GM12878 (cell line): ENCODE measurements at regions not wholly inside any gene's neighbourhood (a gene's known extent, or its start where the extent isn't known, plus 50 kb on each side); places are given as distances from the start of the nearest gene placed in this dataset.

Source experiments
- ATAC-seq: fragments of 200-7000 bp; cut with Tn5 transposase; 3 replicates; pipeline ENCODE4 v1.9.1; 2020; ENCODE audit warnings: mild to moderate bottlenecking, moderate library complexity
- BruUV-seq: library from RNA; stranded (reverse); fragments of 400-500 nt; replicated peaks from 2 replicates; lab custom pipeline; 2021; lab: Mats Ljungman, UMichigan
- CTCF ChIA-PET: fragments of 300-600 bp; sonication (Branson Sonifier 250); formaldehyde crosslinking; extraction: SDS; loops from one replicate; lab custom pipeline; 2021; ENCODE audit warnings: inconsistent platforms; lab: Yijun Ruan, JAX
- POLR2A ChIA-PET: fragments of 350-600 bp; formaldehyde crosslinking; extraction: SDS; loops from one replicate; lab custom pipeline; 2021; ENCODE audit warnings: inconsistent platforms; lab: Charles Lee
- RAD21 ChIA-PET: fragments of 300-600 bp; sonication (Branson Sonifier 250); formaldehyde crosslinking; loops from one replicate; lab custom pipeline; 2023; ENCODE audit warnings: antibody characterized with exemption; ENCODE audit not compliant: unreplicated experiment; lab: Charles Lee
- SMC1A ChIA-PET: fragments of 300-600 bp; sonication (Branson Sonifier 250); formaldehyde crosslinking; loops from one replicate; lab custom pipeline; 2023; ENCODE audit not compliant: unreplicated experiment, uncharacterized antibody; lab: Charles Lee
- DNase-seq: peaks from one replicate; pipeline ENCODE4 v3.0.0-alpha.2; 2011; ENCODE audit warnings: low read depth, low spot score
- FAIRE-seq: peaks from 3 replicates; lab custom pipeline; 2011; peaks lifted over from hg19 to GRCh38; lab: Jason Lieb, UNC
- H2AFZ ChIP-seq: 2 replicates; pipeline ENCODE4 v1.6.0; 2011; ENCODE audit warnings: low read depth, low read length, control low read depth; ENCODE audit not compliant: control insufficient read depth
- H3K27ac ChIP-seq: 2 replicates; pipeline ENCODE4 v1.5.1; 2011; ENCODE audit warnings: control low read depth; ENCODE audit not compliant: control insufficient read depth, insufficient read depth
- H3K27me3 ChIP-seq, 2 experiments: replicated peaks in 1 of 2; 2 replicates each; pipeline versions ENCODE4 v1.6.0 to v1.6.1; 2011; ENCODE audit warnings: low read length in 1 of 2; ENCODE audit not compliant: control insufficient read depth in 2 of 2, insufficient read depth in 2 of 2
- H3K36me3 ChIP-seq, 2 experiments: 2 replicates each; pipeline ENCODE4 v1.5.1; 2011; ENCODE audit warnings: low read length in 1 of 2; ENCODE audit not compliant: control insufficient read depth in 2 of 2, insufficient read depth in 2 of 2
- H3K4me1 ChIP-seq: 2 replicates; pipeline ENCODE4 v1.6.1; 2011; ENCODE audit warnings: mild to moderate bottlenecking, low read length, moderate library complexity, mixed read lengths; ENCODE audit not compliant: control insufficient read depth, insufficient read depth
- H3K4me2 ChIP-seq: 2 replicates; pipeline ENCODE4 v1.6.0; 2011; ENCODE audit warnings: control low read depth; ENCODE audit not compliant: control insufficient read depth, insufficient read depth
- H3K4me3 ChIP-seq: fragments of 200-600 bp; sonication (generic); 2 replicates; pipeline ENCODE4 v1.5.1; 2016
- H3K79me2 ChIP-seq: 2 replicates; pipeline ENCODE4 v1.6.0; 2011; ENCODE audit warnings: low read length; ENCODE audit not compliant: control insufficient read depth, insufficient read depth
- H3K9ac ChIP-seq: 2 replicates; pipeline ENCODE4 v1.8.0; 2011; ENCODE audit warnings: low read length, control low read depth, mixed read lengths; ENCODE audit not compliant: control insufficient read depth, insufficient read depth
- H3K9me3 ChIP-seq: replicated peaks from 3 replicates; pipeline ENCODE4 v1.5.1; 2011; ENCODE audit warnings: mild to moderate bottlenecking, low read length; ENCODE audit not compliant: control insufficient read depth, insufficient read depth
- H4K20me1 ChIP-seq: 2 replicates; pipeline ENCODE4 v1.6.0; 2011; ENCODE audit not compliant: control insufficient read depth, insufficient read depth
- ASH2L ChIP-seq: fragments of 300-600, 200-600 bp; sonication (generic); IDR thresholded peaks from 2 replicates; pipeline ENCODE4 v1.6.1; 2017; ENCODE audit warnings: low read depth, mild to moderate bottlenecking, borderline replicate concordance
- EGR1 ChIP-seq, 2 experiments: IDR thresholded peaks; 1 replicate in 1 of 2; 2 replicates in 1 of 2; pipeline ENCODE4 v1.6.1; 2011 to 2012; ENCODE audit warnings: low read depth in 2 of 2, low read length in 2 of 2, borderline replicate concordance in 1 of 2, mild to moderate bottlenecking in 1 of 2, moderate library complexity in 1 of 2
- IKZF2 ChIP-seq, 2 experiments: fragments of 450-650 bp; IDR thresholded peaks; 2 replicates each; pipeline ENCODE4 v1.6.1; 2017; ENCODE audit warnings: mild to moderate bottlenecking in 2 of 2, moderate library complexity in 2 of 2
- MEF2B ChIP-seq: fragments of 450-650 bp; IDR thresholded peaks from 2 replicates; pipeline ENCODE4 v1.6.1; 2018; ENCODE audit warnings: mild to moderate bottlenecking, moderate library complexity; ENCODE audit not compliant: partially characterized antibody, poor library complexity, severe bottlenecking
- NRF1 ChIP-seq: conservative IDR thresholded peaks from 2 replicates; pipeline ENCODE4 v1.6.1; 2011; ENCODE audit warnings: mild to moderate bottlenecking, low read depth, low read length, improper control_type of control experiment
- PAX8 ChIP-seq: fragments of 450-650 bp; IDR thresholded peaks from 2 replicates; pipeline ENCODE4 v1.6.1; 2017; ENCODE audit warnings: mild to moderate bottlenecking, moderate library complexity
- PBX3 ChIP-seq: IDR thresholded peaks from 2 replicates; pipeline ENCODE4 v1.6.1; 2011; ENCODE audit warnings: mild to moderate bottlenecking, low read depth, low read length, moderate library complexity; ENCODE audit not compliant: insufficient replicate concordance
- PKNOX1 ChIP-seq: fragments of 450-650 bp; IDR thresholded peaks from 2 replicates; pipeline ENCODE4 v1.6.1; 2016; ENCODE audit warnings: mild to moderate bottlenecking
- RFX5 ChIP-seq: IDR thresholded peaks from 2 replicates; pipeline ENCODE4 v1.6.1; 2011; ENCODE audit warnings: low read depth, low read length, improper control_type of control experiment
- SREBF2 ChIP-seq: IDR thresholded peaks from 2 replicates; pipeline ENCODE4 v1.6.1; 2012; ENCODE audit warnings: mild to moderate bottlenecking, low read length
- SUPT20H ChIP-seq: IDR thresholded peaks from 2 replicates; pipeline ENCODE4 v1.6.1; 2011; ENCODE audit warnings: low read depth, mild to moderate bottlenecking, low read length, moderate library complexity, borderline replicate concordance; ENCODE audit not compliant: control insufficient read depth
- ZNF207 ChIP-seq: fragments of 450-650 bp; IDR thresholded peaks from 2 replicates; pipeline ENCODE4 v1.6.1; 2014; ENCODE audit warnings: antibody characterized with exemption, mild to moderate bottlenecking, borderline replicate concordance
- ZNF274 ChIP-seq: IDR thresholded peaks from one replicate; pipeline ENCODE4 v1.8.0; 2011; ENCODE audit not compliant: insufficient read length, insufficient read depth
- WGBS: methylation state at CpG from one replicate; pipeline ENCODE4 v1.1.6; 2016; ENCODE audit warnings: low lambda C conversion rate; ENCODE audit not compliant: insufficient replicate concordance, insufficient coverage; ENCODE audit errors: missing lambda C conversion rate; 5-methylcytosine and 5-hydroxymethylcytosine counted together
- in situ Hi-C: fragments of 300-500 bp; cut with MboI; formaldehyde crosslinking; loops from 9 replicates; pipeline ENCODE4 v1.14.3; 2018; ENCODE audit warnings: mixed read lengths
- intact Hi-C: fragments of 100-400 bp; cut with micrococcal nuclease; formaldehyde crosslinking; loops from one replicate; pipeline ENCODE4 v1.14.2; 2022; ENCODE audit not compliant: unreplicated experiment
- TF ChIP-seq, protein P1 (sequence below): IDR thresholded peaks from 2 replicates; pipeline ENCODE4 v1.6.1; 2011; ENCODE audit warnings: low read depth, mild to moderate bottlenecking, low read length, moderate library complexity, borderline replicate concordance; ENCODE audit errors: extremely low read depth
- TF ChIP-seq, protein P2 (sequence below): fragments of 150-350 bp; IDR thresholded peaks from 2 replicates; pipeline ENCODE4 v1.6.1; 2014; ENCODE audit warnings: mild to moderate bottlenecking, low read depth, low read length

DNA sequence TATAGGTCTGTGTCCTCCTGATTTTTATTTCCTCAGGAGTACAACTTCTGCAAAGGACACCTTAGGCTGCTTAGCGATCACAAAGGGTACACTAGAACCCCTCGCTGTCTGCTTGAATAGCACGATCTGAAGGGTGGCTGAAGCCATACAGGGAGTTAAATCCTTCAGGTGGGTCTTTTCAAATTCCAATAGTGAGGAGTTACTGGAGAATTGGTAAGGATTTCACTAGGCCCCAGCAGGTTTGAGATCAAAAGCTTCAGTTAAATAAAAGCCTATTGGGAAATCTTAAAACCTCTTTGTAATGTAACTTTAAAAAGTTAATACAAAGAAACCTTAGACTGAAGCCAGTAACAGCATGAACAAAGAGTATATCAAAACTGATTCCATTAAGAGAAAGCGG, 613.1 kb downstream of the ZEB2 start:
- DNase-seq, result no peak
- no TSS peak for BruUV-seq
- intact Hi-C loops, result no loop called here

DNA sequence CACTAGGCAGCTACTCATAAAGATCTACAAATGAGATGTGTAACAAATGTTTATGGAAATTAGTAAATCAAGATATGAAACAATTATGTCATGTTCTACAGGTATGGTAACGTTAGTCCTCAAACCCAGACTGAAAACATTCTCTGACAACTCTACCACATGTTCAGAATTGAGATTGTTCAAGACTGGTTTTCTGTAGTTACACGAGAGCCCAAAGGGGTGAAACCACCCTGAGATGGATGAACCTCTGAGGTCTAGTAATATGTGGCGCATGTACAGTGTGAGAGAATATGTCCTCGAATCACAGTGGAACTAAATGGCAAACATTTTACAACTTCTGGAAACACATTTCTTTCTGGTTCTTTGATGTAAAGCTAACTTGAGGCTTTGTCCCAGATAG, 614.3 kb downstream of the ZEB2 start:
- ATAC-seq (no peak; the same call in 2 of the 3 replicates), FAIRE-seq (no peak), DNase-seq (no peak)
- Histone ChIP-seq H3K27ac (no peak overlapping the region), H3K4me3 (no peak overlapping the region), H3K4me1 (no peaks in the 10 kb centered on the region), H3K4me2 (no peak overlapping the region), H3K27me3 (no peaks in the 10 kb centered on the region), H2AFZ (no peak overlapping the region), H3K79me2 (no peaks in the 10 kb centered on the region), H3K9me3 (no peaks in the 10 kb centered on the region)
- CTCF ChIA-PET, result no interaction called here
- 46% methylated on average over 4 of the region's 4 CpGs for WGBS
- POLR2A ChIA-PET, result no interaction called here
- TF ChIP-seq PKNOX1 (no peak), RFX5 (no peak), PBX3 (no peak), MEF2B (no peak), ASH2L (no peak), SREBF2 (no peak), ZNF274 (no peak), ZNF207 (no peak), PAX8 (no peak)
- TF ChIP-seq, all 136 proteins: peak for 0
- intact Hi-C loops (no loop called here), in situ Hi-C loops (no loop called here)
- Histone ChIP-seq H4K20me1 (no peaks in the 10 kb centered on the region), H3K36me3 (no peaks in the 10 kb centered on the region), H3K9ac (no peak overlapping the region)
- ChIA-PET SMC1A (no interaction called here), RAD21 (no interaction called here)
- BruUV-seq, result no TSS peak

More for the DNA sequence above, 613.1 kb downstream of the ZEB2 start:
- no peaks in the 10 kb centered on the region for H3K36me3 ChIP-seq
- RAD21 ChIA-PET, result no interaction called here
- no peaks in the 10 kb centered on the region for H3K27me3 ChIP-seq
- no peaks in the 10 kb centered on the region for H3K79me2 ChIP-seq
- H3K4me2 ChIP-seq, result no peak overlapping the region
- H4K20me1 ChIP-seq, result no peaks in the 10 kb centered on the region
- no peak overlapping the region for H3K4me3 ChIP-seq
- H3K27ac ChIP-seq, result no peak overlapping the region
- TF ChIP-seq EGR1 (IDR thresholded peaks at IDR 0.05; ENCODE audit: borderline replicate concordance in 1 of 2, low read depth in 2 of 2, low read length in 2 of 2) (no peak), NRF1 (no peak), SUPT20H (no peak), IKZF2 (IDR thresholded peaks at IDR 0.05) (no peak)
- TF ChIP-seq, protein P1, sequence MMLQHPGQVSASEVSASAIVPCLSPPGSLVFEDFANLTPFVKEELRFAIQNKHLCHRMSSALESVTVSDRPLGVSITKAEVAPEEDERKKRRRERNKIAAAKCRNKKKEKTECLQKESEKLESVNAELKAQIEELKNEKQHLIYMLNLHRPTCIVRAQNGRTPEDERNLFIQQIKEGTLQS, result no peak
- TF ChIP-seq, protein P2, sequence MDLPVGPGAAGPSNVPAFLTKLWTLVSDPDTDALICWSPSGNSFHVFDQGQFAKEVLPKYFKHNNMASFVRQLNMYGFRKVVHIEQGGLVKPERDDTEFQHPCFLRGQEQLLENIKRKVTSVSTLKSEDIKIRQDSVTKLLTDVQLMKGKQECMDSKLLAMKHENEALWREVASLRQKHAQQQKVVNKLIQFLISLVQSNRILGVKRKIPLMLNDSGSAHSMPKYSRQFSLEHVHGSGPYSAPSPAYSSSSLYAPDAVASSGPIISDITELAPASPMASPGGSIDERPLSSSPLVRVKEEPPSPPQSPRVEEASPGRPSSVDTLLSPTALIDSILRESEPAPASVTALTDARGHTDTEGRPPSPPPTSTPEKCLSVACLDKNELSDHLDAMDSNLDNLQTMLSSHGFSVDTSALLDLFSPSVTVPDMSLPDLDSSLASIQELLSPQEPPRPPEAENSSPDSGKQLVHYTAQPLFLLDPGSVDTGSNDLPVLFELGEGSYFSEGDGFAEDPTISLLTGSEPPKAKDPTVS, result no peak
- 89% methylated on average over 4 of the region's 4 CpGs for WGBS
- no peaks in the 10 kb centered on the region for H3K9me3 ChIP-seq
- no peak overlapping the region for H2AFZ ChIP-seq
- no peaks in the 10 kb centered on the region for H3K4me1 ChIP-seq
- CTCF ChIA-PET, result no interaction called here
- in situ Hi-C loops, result no loop called here
- no peak overlapping the region for H3K9ac ChIP-seq
- ATAC-seq (no peak), FAIRE-seq (no peak)
- SMC1A ChIA-PET, result interaction anchor here (2.4 kb wide), 1 partner anchor 20 kb away, joined by 7 read pairs; no protein-coding TSS in a partner anchor
- POLR2A ChIA-PET, result no interaction called here
